Brain microvascular endothelial cell (primary cell): ENCODE measurements at regions not wholly inside any gene's neighbourhood (a gene's known extent, or its start where the extent isn't known, plus 50 kb on each side); places are given as distances from the start of the nearest gene placed in this dataset.

Experiments used
- DNase-seq: peaks from one replicate; pipeline ENCODE4 v3.0.0-alpha.2; 2020
- H3K27ac ChIP-seq: fragments of 250-450 bp; sonication (Bioruptor Pico); 2 replicates; pipeline ENCODE4 v1.5.1; 2020; ENCODE audit warnings: mild to moderate bottlenecking, moderate library complexity
- H3K27me3 ChIP-seq: fragments of 250-450 bp; sonication (Bioruptor Pico); replicated peaks from 2 replicates; pipeline ENCODE4 v1.5.1; 2020; ENCODE audit warnings: mild to moderate bottlenecking
- H3K36me3 ChIP-seq: fragments of 250-450 bp; sonication (Bioruptor Pico); replicated peaks from 2 replicates; pipeline ENCODE4 v1.5.1; 2020; ENCODE audit warnings: mild to moderate bottlenecking
- H3K4me3 ChIP-seq: 2 replicates; pipeline ENCODE4 v1.5.1; 2011; ENCODE audit warnings: low read depth, mild to moderate bottlenecking, control low read depth, low read length, moderate library complexity
- CTCF ChIP-seq: IDR thresholded peaks from 2 replicates; pipeline ENCODE4 v1.5.1; 2011; ENCODE audit warnings: low read depth, mild to moderate bottlenecking, moderate library complexity, low read length, control low read depth, inconsistent platforms; ENCODE audit errors: missing control alignments
- in situ Hi-C: cut with HindIII; loops from 2 replicates; pipeline ENCODE4 v1.10.0; 2017; ENCODE audit warnings: low sequenced_read_pairs, low pct_ligation_motif_present

DNA sequence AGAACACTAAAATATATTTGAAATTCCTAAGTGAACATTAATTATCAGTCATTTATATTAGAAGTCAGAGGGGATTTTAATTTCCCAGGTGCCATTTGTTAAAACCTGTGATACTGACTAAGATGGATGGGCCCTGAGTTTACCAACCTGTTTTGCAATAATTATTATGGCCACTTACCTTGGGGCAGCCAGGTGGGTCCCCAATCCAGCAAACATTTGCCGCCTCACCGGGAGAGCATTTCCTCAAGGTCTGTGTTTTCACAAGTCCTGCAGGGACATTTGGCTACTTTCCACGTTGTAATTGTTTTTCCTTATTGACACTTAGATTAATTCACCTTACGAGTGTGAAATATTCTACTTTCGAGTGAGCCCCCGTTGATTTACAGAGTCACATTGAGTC is 251.2 kb upstream of the PPP2R2D start:
- TF ChIP-seq CTCF: no peak
- Histone ChIP-seq H3K27me3 (no peaks in the 10 kb centered on the region), H3K4me3 (no peak overlapping the region), H3K36me3 (no peaks in the 10 kb centered on the region), H3K27ac (no peak overlapping the region)
- no peak for DNase-seq
- in situ Hi-C loops: no loop called here

DNA sequence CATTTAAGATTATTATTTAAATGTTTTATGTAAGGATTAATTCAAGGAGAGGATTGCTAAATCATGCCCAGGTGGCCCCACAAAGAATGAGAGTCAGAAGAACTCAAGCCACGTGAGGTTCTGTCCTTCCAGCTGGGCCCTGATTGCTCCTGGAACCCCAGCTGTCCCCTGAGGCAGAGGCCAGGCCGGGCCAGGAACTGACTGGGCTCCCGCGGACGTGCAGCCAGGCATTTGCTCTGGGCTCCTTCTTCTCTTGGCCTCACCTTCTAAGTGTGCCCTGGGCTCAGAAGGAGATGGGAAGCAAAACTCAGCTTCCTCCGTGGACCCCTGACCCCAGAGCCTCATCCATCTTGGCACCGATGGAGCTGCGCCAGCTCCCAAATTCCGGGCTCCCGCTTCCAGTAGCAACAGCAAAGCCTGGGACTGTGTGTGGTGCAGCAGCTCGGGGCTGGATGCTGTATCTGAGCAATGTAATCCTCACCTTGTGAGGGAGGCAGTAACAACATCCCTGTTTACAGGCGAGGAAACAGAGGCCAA is 250.6 kb upstream of the PPP2R2D start:
- in situ Hi-C loops: no loop called here
- Histone ChIP-seq H3K4me3 (no peak overlapping the region), H3K36me3 (no peaks in the 10 kb centered on the region), H3K27ac (no peak overlapping the region), H3K27me3 (no peaks in the 10 kb centered on the region)
- no peak for DNase-seq
- no peak for TF ChIP-seq CTCF

DNA sequence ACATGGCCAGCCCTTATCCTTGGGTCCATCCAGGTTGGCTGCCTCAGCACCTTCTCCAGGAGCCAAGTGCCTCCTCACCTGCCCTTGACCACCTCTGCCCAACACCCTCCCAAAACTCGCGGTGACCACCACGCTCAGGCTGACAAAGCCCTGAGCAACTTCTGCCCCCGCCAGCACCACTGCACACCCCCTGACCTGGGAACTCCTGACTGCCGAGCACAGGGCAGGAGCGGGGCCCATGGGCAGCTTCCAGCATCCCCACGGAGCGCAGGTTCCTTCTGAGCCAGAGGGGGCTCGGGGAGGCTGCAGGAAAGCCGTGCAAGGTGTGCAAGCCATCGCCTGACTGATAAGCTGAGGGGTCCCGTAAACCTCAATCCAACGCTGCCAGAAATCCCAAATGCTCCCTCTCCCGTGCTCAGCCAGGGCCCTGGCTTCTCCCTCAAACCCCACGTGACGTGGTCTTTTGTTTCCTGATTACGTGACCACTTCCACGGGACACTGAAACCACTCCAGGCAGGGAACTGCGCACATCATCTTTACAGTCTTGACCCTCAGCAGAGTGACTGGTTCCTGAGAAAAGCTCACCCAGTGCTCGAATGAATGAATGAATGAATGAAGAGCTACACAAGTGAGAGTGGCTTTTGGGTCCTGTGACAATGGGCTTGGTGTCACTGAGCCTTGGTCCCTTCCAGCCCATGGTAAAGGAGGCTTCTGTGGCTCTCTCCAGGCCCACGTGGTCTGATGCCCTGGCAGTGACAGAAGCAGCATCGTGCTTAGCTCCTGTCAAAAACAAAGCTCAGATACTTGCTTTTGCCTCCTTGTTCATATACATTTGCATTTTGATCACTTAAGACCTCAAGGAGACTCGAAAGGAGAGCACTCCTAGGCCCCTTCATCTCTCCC is 249.8 kb upstream of the PPP2R2D start:
- Histone ChIP-seq H3K27me3 (no peaks in the 10 kb centered on the region), H3K27ac (no peak overlapping the region), H3K36me3 (no peaks in the 10 kb centered on the region), H3K4me3 (no peak overlapping the region)
- DNase-seq: no peak
- TF ChIP-seq CTCF: no peak
- in situ Hi-C loops: no loop called here

DNA sequence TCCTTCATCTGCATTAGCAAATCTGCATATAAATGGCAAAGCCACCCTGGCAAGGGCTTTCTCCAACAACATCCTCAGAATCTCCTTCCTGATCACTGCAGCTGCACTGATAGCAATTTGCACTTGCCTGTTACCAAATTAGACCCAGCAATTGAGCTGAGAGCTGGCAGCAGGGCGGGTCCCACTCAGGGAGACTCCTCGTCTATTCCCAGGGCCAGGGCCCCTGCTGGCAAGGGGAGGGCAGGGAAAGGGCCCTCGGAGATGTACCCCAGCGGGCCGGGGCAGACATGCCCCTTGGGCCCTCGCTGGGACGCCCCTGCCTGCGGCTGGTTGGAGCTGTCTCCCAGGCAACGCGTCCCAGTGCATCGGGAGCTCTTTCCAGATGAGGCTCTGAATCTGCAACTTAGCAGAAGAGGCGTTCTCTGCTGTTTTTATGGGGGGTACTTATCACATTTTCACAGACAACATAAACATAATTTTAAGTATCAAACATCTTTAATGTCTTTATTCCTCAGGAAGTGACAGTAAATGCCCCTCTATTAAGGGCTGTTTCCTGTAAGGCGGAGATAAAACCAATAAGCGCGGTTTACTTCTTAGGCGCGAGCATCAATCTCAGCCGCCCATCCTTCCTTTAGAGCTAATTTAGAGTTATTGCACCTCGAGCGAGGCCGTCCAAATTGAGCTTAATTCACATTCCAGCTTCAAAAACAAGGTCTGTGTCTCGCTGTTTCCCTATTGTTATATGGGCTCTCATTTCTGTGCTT is 249.0 kb upstream of the PPP2R2D start:
- Histone ChIP-seq H3K27me3 (no peaks in the 10 kb centered on the region), H3K4me3 (no peak overlapping the region), H3K36me3 (no peaks in the 10 kb centered on the region), H3K27ac (no peak overlapping the region)
- in situ Hi-C loops: no loop called here
- TF ChIP-seq CTCF: no peak
- no peak for DNase-seq

DNA sequence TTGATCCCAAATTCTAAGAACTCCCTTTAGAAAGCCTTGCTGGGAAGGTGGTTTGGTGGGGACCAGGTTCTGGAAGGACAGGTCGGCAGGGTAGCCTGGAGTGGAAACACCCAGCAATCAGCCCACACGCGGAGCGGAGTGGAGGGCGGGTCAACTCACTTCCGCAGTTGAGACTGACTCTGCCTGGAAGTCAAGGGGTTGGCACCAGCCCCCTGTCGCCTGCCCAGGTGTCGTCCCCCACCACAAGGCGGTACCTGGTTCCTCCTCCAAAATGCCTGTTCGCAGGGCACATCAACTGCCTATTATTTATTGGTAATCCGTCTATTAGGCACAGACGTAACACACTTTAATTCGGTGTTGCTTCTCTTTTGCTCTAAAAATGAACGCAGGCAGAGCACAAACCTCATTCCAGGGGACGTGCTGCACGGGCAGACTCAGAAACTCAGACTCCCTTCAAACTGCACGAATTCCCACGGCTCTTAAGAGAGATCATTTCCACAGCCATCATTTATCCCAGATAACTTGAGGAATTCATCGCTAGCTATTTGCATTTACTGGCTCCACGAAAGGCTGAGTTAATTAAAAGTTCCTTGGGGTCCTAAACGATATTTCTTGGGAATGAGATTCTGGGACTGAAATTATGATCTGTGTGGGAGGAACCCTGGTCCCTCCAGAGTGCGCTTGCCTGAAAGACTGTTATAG is 248.2 kb upstream of the PPP2R2D start:
- Histone ChIP-seq H3K4me3 (no peak overlapping the region), H3K36me3 (no peaks in the 10 kb centered on the region), H3K27ac (no peak overlapping the region), H3K27me3 (no peaks in the 10 kb centered on the region)
- in situ Hi-C loops: no loop called here
- no peak for TF ChIP-seq CTCF
- no peak for DNase-seq
